Brain microvascular endothelial cell (primary cell): ENCODE measurements at regions not wholly inside any gene's neighbourhood (a gene's known extent, or its start where the extent isn't known, plus 50 kb on each side); places are given as distances from the start of the nearest gene placed in this dataset.

Experiments used
- DNase-seq: peaks from one replicate; pipeline ENCODE4 v3.0.0-alpha.2; 2020
- H3K27ac ChIP-seq: fragments of 250-450 bp; sonication (Bioruptor Pico); 2 replicates; pipeline ENCODE4 v1.5.1; 2020; ENCODE audit warnings: mild to moderate bottlenecking, moderate library complexity
- H3K27me3 ChIP-seq: fragments of 250-450 bp; sonication (Bioruptor Pico); replicated peaks from 2 replicates; pipeline ENCODE4 v1.5.1; 2020; ENCODE audit warnings: mild to moderate bottlenecking
- H3K36me3 ChIP-seq: fragments of 250-450 bp; sonication (Bioruptor Pico); replicated peaks from 2 replicates; pipeline ENCODE4 v1.5.1; 2020; ENCODE audit warnings: mild to moderate bottlenecking
- H3K4me3 ChIP-seq: 2 replicates; pipeline ENCODE4 v1.5.1; 2011; ENCODE audit warnings: low read depth, mild to moderate bottlenecking, control low read depth, low read length, moderate library complexity
- CTCF ChIP-seq: IDR thresholded peaks from 2 replicates; pipeline ENCODE4 v1.5.1; 2011; ENCODE audit warnings: low read depth, mild to moderate bottlenecking, moderate library complexity, low read length, control low read depth, inconsistent platforms; ENCODE audit errors: missing control alignments
- in situ Hi-C: cut with HindIII; loops from 2 replicates; pipeline ENCODE4 v1.10.0; 2017; ENCODE audit warnings: low sequenced_read_pairs, low pct_ligation_motif_present

- no peak overlapping the region for H3K27ac ChIP-seq
- in situ Hi-C loops, result no loop called here
- no peak for TF ChIP-seq CTCF
- H3K36me3 ChIP-seq, result no peaks in the 10 kb centered on the region
- no peak for DNase-seq
- no peaks in the 10 kb centered on the region for H3K27me3 ChIP-seq
- H3K4me3 ChIP-seq, result no peak overlapping the region
Measured at GRCh38 chr2:139064159-139064558, 284.0 kb upstream of the NXPH2 start.

DNA sequence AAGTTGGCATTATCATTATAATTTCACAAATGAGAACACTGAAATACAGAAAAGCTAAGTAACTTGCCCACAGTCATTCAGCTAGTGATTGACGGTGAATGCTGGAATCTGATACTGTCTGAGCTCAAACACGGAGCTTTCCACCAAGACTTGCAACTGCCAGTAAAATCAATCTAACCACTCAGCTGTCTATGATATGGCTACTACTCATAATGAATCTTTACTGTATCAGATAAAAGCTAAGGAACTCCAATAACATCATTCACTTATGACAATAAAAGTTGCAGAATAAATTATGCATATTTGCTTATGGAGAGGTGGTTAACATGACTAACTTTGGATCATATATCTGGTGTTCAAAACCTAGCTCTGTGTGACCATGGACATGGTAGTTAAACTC lies 279.4 kb upstream of the NXPH2 start:
- Histone ChIP-seq H3K27ac (no peak overlapping the region), H3K36me3 (no peaks in the 10 kb centered on the region), H3K27me3 (no peaks in the 10 kb centered on the region), H3K4me3 (no peak overlapping the region)
- TF ChIP-seq CTCF, result no peak
- no peak for DNase-seq
- in situ Hi-C loops, result no loop called here

DNA sequence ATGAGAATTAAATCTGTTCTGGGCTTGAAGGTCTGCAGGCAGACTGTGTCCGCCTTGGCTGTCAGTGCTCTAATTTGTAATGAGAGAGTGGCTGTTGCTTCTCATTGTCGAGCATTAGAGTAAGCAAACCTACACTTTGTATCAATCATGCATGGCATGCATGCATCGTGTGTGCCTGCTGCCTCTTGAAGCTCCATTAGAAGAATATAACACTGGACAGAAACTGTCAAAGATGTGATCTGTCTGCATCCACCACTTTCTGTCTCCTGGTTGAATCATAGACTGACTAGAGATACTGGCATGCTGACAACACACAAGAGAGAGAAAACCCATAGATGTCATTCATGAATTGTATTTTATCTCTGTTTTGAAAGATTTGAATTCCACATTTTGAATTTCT lies 275.0 kb upstream of the NXPH2 start:
- in situ Hi-C loops, result no loop called here

DNA sequence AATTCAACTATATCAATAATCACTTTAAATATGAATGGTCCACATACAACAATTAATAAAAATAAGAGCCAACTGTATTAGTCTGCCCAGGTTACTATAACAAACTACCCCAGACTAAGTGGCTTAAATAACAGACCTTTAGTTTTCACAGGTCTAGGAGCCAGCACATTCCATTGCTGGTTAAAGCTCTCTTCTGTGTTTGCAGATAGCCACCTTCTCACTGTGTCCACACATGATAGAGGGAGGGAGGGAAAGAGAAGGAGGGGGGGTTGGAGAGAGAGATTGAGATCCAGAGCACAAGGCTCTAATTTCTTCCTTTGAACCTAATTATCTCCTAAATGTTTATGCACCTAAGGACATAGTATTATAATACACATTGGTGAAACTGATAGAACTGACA lies 267.8 kb upstream of the NXPH2 start:
- in situ Hi-C loops, result no loop called here
- no peak overlapping the region for H3K27ac ChIP-seq
- TF ChIP-seq CTCF, result no peak
- H3K4me3 ChIP-seq, result no peak overlapping the region
- no peak for DNase-seq
- H3K36me3 ChIP-seq, result no peaks in the 10 kb centered on the region
- no peaks in the 10 kb centered on the region for H3K27me3 ChIP-seq

More for the DNA sequence above, 275.0 kb upstream of the NXPH2 start:
- Histone ChIP-seq H3K27me3 (no peaks in the 10 kb centered on the region), H3K36me3 (no peaks in the 10 kb centered on the region), H3K27ac (no peak overlapping the region), H3K4me3 (no peak overlapping the region)
- DNase-seq, result no peak
- TF ChIP-seq CTCF, result no peak

DNA sequence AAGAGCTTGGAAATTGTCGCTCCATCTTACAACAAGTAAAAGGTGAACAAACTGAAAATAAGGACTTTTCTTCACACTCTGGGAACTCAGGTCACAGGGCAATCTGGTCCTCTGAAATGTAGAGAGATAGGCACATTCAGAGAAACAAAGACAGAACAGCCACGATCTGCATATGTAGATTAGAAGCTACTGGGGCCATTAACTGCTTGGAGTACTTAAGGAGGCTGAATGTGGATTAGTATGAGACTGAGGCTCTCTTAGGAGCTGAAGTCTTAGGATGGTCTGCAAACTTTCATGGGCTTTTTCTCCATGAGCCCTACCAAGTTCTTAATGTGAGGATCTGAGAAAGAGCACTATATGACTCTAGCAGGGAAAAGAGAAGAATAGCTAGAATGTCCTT lies 265.3 kb upstream of the NXPH2 start:
- Histone ChIP-seq H3K27me3 (no peaks in the 10 kb centered on the region), H3K4me3 (no peak overlapping the region), H3K36me3 (no peaks in the 10 kb centered on the region), H3K27ac (no peak overlapping the region)
- in situ Hi-C loops, result no loop called here
- DNase-seq, result no peak
- no peak for TF ChIP-seq CTCF

DNA sequence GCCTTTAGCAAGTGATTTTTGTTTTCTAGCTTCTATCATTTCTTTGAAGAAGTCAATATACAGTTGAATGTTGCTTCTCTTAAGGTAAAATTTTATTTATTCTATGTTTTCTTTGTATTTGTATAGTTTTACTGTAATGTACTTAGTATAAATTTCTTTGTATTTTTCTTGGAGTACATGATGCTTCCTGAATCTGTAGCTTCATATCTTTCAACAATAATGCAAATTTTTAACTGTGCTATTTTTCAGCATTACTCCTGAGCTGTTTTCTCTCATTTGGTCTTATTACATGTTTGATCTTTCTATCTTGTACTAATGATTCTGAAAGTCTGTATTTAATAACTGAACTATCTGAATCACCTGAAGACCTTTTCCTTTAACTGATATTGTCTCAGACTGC lies 253.9 kb upstream of the NXPH2 start:
- DNase-seq, result no peak
- no peaks in the 10 kb centered on the region for H3K27me3 ChIP-seq
- no peaks in the 10 kb centered on the region for H3K36me3 ChIP-seq
- in situ Hi-C loops, result no loop called here
- H3K27ac ChIP-seq, result no peak overlapping the region
- no peak overlapping the region for H3K4me3 ChIP-seq
- no peak for TF ChIP-seq CTCF
